ENCODE measurements at regions not wholly inside any gene's neighbourhood (a gene's known extent, or its start where the extent isn't known, plus 50 kb on each side); places are given as distances from the start of the nearest gene placed in this dataset.

DNA sequence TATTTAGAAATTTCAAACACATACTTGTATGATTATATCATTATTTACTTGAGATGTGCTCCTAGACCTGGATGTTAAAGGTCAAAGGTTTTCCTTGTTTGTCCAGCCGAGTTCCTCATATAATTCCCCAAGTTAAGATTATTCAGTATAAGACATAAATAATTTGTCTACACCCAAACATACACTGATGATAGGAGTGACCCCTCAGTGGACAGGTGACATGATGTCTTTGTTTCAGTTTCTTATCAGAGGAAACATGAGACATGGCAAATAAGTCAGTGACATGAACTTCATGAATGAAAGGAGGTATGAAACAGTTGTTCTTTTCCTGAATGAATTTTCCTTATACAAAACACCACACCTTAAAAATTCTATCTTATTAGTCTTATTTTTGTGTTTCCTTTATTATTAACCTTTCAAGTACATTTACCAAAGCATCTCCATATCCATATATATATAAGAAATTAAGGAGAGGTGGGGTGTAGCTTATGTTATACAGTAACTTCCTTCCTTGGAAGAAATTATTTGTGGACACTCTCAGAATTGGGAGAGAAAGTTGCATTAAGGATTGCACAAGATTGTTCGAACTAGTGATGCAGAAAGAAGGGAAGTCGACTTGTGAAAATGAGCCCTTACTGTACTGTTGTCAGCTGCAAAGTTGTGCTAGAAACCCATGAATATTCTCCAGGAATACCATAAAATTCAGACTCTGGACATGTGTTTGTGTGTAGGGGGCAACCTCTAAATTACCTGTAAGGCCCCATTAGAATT is 60.5 kb downstream of the POM121L12 start:
- no peak overlapping the region for H3K4me3 ChIP-seq
- H3K4me2 ChIP-seq, result no peak overlapping the region
- H3K9me3 ChIP-seq, result peaks cover 3% of the 10 kb centered on the region; the same call in 2 of the 3 replicates
- ChIA-PET POLR2A (no interaction called here), CTCF (no interaction called here)
- H3K27ac ChIP-seq, result no peak overlapping the region
- no peaks in the 10 kb centered on the region for H3K4me1 ChIP-seq
- 3% methylated on average over 3 of the region's 3 CpGs for WGBS (ENCODE audit: missing lambda C conversion rate)
- TF ChIP-seq ZFP36 (IDR thresholded peaks at IDR 0.05; ENCODE audit: borderline replicate concordance, partially characterized antibody) (no peak), FOSB (CRISPR knock-in tag; IDR thresholded peaks at IDR 0.05) (no peak), EP300 (IDR thresholded peaks at IDR 0.05) (no peak), ZC3H11A (IDR thresholded peaks at IDR 0.05) (no peak), RNF2 (IDR thresholded peaks at IDR 0.05; ENCODE audit: borderline replicate concordance, low read depth) (no peak), RCOR1 (IDR thresholded peaks at IDR 0.05; ENCODE audit: low read depth, low read length) (no peak), KDM5A (IDR thresholded peaks at IDR 0.05) (no peak), HOXA7 (CRISPR knock-in tag; IDR thresholded peaks at IDR 0.05) (no peak)
- TF ChIP-seq, protein P1, sequence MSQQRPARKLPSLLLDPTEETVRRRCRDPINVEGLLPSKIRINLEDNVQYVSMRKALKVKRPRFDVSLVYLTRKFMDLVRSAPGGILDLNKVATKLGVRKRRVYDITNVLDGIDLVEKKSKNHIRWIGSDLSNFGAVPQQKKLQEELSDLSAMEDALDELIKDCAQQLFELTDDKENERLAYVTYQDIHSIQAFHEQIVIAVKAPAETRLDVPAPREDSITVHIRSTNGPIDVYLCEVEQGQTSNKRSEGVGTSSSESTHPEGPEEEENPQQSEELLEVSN (IDR thresholded peaks at IDR 0.05; ENCODE audit: borderline replicate concordance, low read depth), result no peak
- ATAC-seq (no peak), DNase-seq (ENCODE audit: low read depth in 1 of 2, low spot score in 1 of 2) (no peak), FAIRE-seq (no peak)

GRCh38 chr7:53100091-53100490 is 64.7 kb downstream of the POM121L12 start:
- ChIA-PET CTCF (no interaction called here), POLR2A (no interaction called here)
- no peaks in the 10 kb centered on the region for H3K4me1 ChIP-seq
- ATAC-seq (no peak), FAIRE-seq (no peak), DNase-seq (ENCODE audit: low read depth in 1 of 2, low spot score in 1 of 2) (no peak)
- peaks cover 3% of the 10 kb centered on the region; the same call in 2 of the 3 replicates for H3K9me3 ChIP-seq
- no peak overlapping the region for H3K27ac ChIP-seq
- H3K4me2 ChIP-seq, result no peak overlapping the region
- no peak overlapping the region for H3K4me3 ChIP-seq
- 7% methylated on average over 4 of the region's 4 CpGs for whole genome bisulfite sequencing (ENCODE audit: missing lambda C conversion rate)
- no peak for TF ChIP-seq HOXB5 (CRISPR knock-in tag; IDR thresholded peaks at IDR 0.05)
- TF ChIP-seq, protein P2, sequence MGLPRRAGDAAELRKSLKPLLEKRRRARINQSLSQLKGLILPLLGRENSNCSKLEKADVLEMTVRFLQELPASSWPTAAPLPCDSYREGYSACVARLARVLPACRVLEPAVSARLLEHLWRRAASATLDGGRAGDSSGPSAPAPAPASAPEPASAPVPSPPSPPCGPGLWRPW (IDR thresholded peaks at IDR 0.05), result no peak
- TF ChIP-seq, protein P3, sequence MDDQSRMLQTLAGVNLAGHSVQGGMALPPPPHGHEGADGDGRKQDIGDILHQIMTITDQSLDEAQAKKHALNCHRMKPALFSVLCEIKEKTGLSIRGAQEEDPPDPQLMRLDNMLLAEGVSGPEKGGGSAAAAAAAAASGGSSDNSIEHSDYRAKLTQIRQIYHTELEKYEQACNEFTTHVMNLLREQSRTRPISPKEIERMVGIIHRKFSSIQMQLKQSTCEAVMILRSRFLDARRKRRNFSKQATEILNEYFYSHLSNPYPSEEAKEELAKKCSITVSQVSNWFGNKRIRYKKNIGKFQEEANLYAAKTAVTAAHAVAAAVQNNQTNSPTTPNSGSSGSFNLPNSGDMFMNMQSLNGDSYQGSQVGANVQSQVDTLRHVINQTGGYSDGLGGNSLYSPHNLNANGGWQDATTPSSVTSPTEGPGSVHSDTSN (IDR thresholded peaks at IDR 0.05), result no peak
- no peak for TF ChIP-seq GATA3 (IDR thresholded peaks at IDR 0.05; ENCODE audit: borderline replicate concordance)

DNA sequence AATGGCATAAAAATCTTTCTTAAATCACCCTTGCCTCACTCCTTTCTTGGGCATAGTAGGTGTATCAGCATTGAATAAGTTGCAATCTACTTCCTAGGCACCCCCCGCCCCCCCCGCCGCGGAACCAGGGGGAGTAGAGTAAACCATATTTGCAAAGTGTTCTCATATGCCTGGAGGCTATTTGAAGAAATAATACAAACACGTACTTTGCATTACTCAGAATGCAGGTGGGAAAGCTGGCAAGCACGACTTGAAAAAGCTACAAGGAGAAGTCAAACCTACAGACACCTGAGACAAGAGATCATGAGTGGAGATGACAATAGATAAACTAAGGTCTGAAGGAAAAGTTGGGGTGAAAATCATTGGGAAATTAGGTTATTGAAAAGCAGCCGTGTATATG is 65.6 kb downstream of the POM121L12 start:
- FAIRE-seq, result no peak
- TF ChIP-seq KDM1A (IDR thresholded peaks at IDR 0.05; ENCODE audit: low read depth) (no peak), SMC3 (IDR thresholded peaks at IDR 0.05) (no peak), ZFP36 (IDR thresholded peaks at IDR 0.05; ENCODE audit: borderline replicate concordance, partially characterized antibody) (no peak), JUN (IDR thresholded peaks at IDR 0.05) (no peak), ZC3H11A (IDR thresholded peaks at IDR 0.05) (no peak), FOXS1 (CRISPR knock-in tag; IDR thresholded peaks at IDR 0.05) (no peak), RARB (CRISPR knock-in tag; IDR thresholded peaks at IDR 0.05) (no peak), CHD4 (IDR thresholded peaks at IDR 0.05; ENCODE audit: borderline replicate concordance) (no peak), NFE2L2 (conservative IDR thresholded peaks at IDR 0.05; ENCODE audit: low read length) (no peak), MYC (IDR thresholded peaks at IDR 0.05; ENCODE audit: borderline replicate concordance, low read length) (no peak), EHF (CRISPR knock-in tag; IDR thresholded peaks at IDR 0.05) (no peak), KDM5A (IDR thresholded peaks at IDR 0.05) (no peak), NR3C1 (IDR thresholded peaks at IDR 0.05) (no peak), CBX8 (IDR thresholded peaks at IDR 0.05) (no peak), ZNF302 (CRISPR knock-in tag; IDR thresholded peaks at IDR 0.05) (no peak)
- TF ChIP-seq, protein P1 (IDR thresholded peaks at IDR 0.05; ENCODE audit: borderline replicate concordance, low read depth), result no peak
- POLR2A ChIA-PET, result no interaction called here
- ATAC-seq, result no peak
- Histone ChIP-seq H3K4me1 (no peaks in the 10 kb centered on the region), H3K27ac (no peak overlapping the region), H3K4me2 (no peak overlapping the region), H3K9me3 (peaks cover 3% of the 10 kb centered on the region; the same call in 2 of the 3 replicates), H3K4me3 (no peak overlapping the region)
- no peak for DNase-seq (ENCODE audit: low read depth in 1 of 2, low spot score in 1 of 2)
- 0% methylated on average over 7 of the region's 7 CpGs for WGBS (ENCODE audit: missing lambda C conversion rate)
- CTCF ChIA-PET, result no interaction called here
